ENCODE measurements at regions not wholly inside any gene's neighbourhood (a gene's known extent, or its start where the extent isn't known, plus 50 kb on each side); places are given as distances from the start of the nearest gene placed in this dataset.
A peak's percentile ranks its signal among the peaks of the same experiment; 100 is the strongest.

DNA sequence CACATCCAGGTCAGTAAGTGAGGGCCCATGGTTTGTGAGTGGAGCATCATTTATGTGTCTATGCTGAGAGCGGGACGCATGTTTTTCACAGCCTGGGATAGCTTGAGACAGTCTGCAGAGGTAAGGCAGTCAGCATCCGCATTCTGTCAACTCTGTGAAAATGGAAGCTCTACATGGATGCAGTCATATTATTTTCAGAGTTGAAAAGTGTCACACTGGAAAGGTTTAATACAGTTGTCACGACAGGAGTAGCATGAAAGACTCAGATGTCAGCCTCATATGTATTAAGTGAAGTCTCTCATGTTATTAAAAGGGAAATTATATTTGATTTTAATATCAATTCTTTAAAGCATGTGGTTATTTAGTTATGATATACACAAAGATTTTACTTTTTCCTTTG lies 436.9 kb upstream of the GYPC start:
- WGBS: 91% methylated on average over 4 of the region's 4 CpGs
- DNase-seq (ENCODE audit: low spot score): no peak
- Histone ChIP-seq H3K4me3 (ENCODE audit: low read depth in 1 of 3, low read length in 3 of 3) (no peak overlapping the region), H3K9me3 (ENCODE audit: control insufficient read depth in 4 of 4, low read length in 3 of 4) (no peaks in the 10 kb centered on the region), H3K27ac (ENCODE audit: low read depth in 1 of 2, low read length in 2 of 2) (no peak overlapping the region), H3K27me3 (ENCODE audit: control insufficient read depth in 4 of 4, insufficient read depth in 4 of 4, low read length in 3 of 4) (peaks cover 0 to 2% (median 0%) of the 10 kb centered on the region in 4 donors), H3K4me1 (ENCODE audit: control insufficient read depth in 4 of 4, insufficient read depth in 4 of 4, low read length in 3 of 4) (no peaks in the 10 kb centered on the region), H3K36me3 (ENCODE audit: control insufficient read depth in 4 of 4, insufficient read depth in 3 of 4, low read depth in 1 of 4, low read length in 3 of 4) (no peaks in the 10 kb centered on the region), H3K9ac (ENCODE audit: low read depth in 1 of 2, low read length in 2 of 2) (no peak overlapping the region)
- no peak for TF ChIP-seq RXRA (IDR thresholded peaks at IDR 0.05)
- TF ChIP-seq FOXA2 (IDR thresholded peaks at IDR 0.05): no peak
- TF ChIP-seq HNF4G (IDR thresholded peaks at IDR 0.05): no peak
- TF ChIP-seq, protein P1, sequence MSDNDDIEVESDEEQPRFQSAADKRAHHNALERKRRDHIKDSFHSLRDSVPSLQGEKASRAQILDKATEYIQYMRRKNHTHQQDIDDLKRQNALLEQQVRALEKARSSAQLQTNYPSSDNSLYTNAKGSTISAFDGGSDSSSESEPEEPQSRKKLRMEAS (IDR thresholded peaks at IDR 0.05): no peak
- no peak for TF ChIP-seq FOXA1 (IDR thresholded peaks at IDR 0.05)
- no peak for TF ChIP-seq TAF1 (conservative IDR thresholded peaks at IDR 0.05)
- TF ChIP-seq, protein P2, sequence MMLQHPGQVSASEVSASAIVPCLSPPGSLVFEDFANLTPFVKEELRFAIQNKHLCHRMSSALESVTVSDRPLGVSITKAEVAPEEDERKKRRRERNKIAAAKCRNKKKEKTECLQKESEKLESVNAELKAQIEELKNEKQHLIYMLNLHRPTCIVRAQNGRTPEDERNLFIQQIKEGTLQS (IDR thresholded peaks at IDR 0.05): no peak
- no peak for TF ChIP-seq JUND (IDR thresholded peaks at IDR 0.05)
- no peak for TF ChIP-seq NR2F2 (IDR thresholded peaks at IDR 0.05)

DNA sequence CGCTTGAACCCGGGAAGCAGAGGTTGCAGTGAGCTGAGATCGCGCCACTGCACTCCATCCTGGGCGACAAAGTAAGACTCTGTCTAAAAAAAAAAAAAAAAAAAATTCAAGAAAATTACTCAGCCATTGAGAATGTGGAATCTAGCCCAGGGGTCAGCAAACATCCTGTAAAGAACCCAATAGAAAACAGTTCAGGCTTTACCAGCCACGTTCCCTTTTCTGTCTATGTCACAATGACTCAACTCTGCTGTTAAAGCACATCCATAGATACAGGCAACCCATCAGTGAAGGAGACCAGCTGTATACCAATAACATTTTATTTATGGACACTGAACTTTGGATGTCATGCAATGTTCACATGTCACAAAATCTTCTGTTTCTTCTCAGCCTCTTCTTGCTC lies 435.6 kb upstream of the GYPC start:
- H3K9ac ChIP-seq (ENCODE audit: low read depth in 1 of 2, low read length in 2 of 2): no peak overlapping the region
- peaks cover 0 to 2% (median 0%) of the 10 kb centered on the region in 4 donors for H3K27me3 ChIP-seq (ENCODE audit: control insufficient read depth in 4 of 4, insufficient read depth in 4 of 4, low read length in 3 of 4)
- no peaks in the 10 kb centered on the region for H3K36me3 ChIP-seq (ENCODE audit: control insufficient read depth in 4 of 4, insufficient read depth in 3 of 4, low read depth in 1 of 4, low read length in 3 of 4)
- H3K27ac ChIP-seq (ENCODE audit: low read depth in 1 of 2, low read length in 2 of 2): no peak overlapping the region
- WGBS: 74% methylated on average over 6 of the region's 6 CpGs
- TF ChIP-seq EGR1 (IDR thresholded peaks at IDR 0.05; ENCODE audit: low read depth in 2 of 2) (no peak), JUND (IDR thresholded peaks at IDR 0.05) (peak in 1 of 2 donors; percentile 25), RXRA (IDR thresholded peaks at IDR 0.05) (peak in 1 of 2 donors; percentile 16), NR2F2 (IDR thresholded peaks at IDR 0.05) (peak; percentile 41)
- H3K9me3 ChIP-seq (ENCODE audit: control insufficient read depth in 4 of 4, low read length in 3 of 4): no peaks in the 10 kb centered on the region
- no peak overlapping the region for H3K4me3 ChIP-seq (ENCODE audit: low read depth in 1 of 3, low read length in 3 of 3)
- DNase-seq (ENCODE audit: low spot score): no peak
- no peaks in the 10 kb centered on the region for H3K4me1 ChIP-seq (ENCODE audit: control insufficient read depth in 4 of 4, insufficient read depth in 4 of 4, low read length in 3 of 4)

DNA sequence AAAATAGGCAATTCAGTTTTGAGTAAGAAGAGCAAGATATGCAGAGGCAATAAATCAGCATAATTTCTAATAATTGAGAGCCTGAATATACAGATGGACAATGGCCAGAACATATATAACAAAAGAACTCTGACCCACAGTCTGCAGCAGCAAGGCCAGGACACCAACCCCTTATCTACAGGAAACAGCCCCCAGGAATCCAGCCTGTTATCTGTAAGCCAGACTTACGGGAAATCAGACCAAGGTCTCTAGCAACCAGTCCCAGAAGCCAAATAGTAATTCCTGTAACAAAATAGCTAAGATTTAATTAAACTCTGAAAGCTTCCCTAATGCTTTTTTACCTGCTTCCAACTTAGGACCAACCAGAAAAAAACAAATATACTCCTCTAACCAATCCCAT lies 434.5 kb upstream of the GYPC start:
- 47% methylated on average over 1 of the region's 1 CpG for WGBS
- Histone ChIP-seq H3K27ac (ENCODE audit: low read depth in 1 of 2, low read length in 2 of 2) (no peak overlapping the region), H3K9me3 (ENCODE audit: control insufficient read depth in 4 of 4, low read length in 3 of 4) (no peaks in the 10 kb centered on the region), H3K36me3 (ENCODE audit: control insufficient read depth in 4 of 4, insufficient read depth in 3 of 4, low read depth in 1 of 4, low read length in 3 of 4) (no peaks in the 10 kb centered on the region), H3K4me3 (ENCODE audit: low read depth in 1 of 3, low read length in 3 of 3) (no peak overlapping the region), H3K27me3 (ENCODE audit: control insufficient read depth in 4 of 4, insufficient read depth in 4 of 4, low read length in 3 of 4) (peaks cover 0 to 2% (median 0%) of the 10 kb centered on the region in 4 donors), H3K9ac (ENCODE audit: low read depth in 1 of 2, low read length in 2 of 2) (no peak overlapping the region), H3K4me1 (ENCODE audit: control insufficient read depth in 4 of 4, insufficient read depth in 4 of 4, low read length in 3 of 4) (no peaks in the 10 kb centered on the region)
- TF ChIP-seq NR2F2 (IDR thresholded peaks at IDR 0.05) (peak; percentile 20), TAF1 (conservative IDR thresholded peaks at IDR 0.05) (no peak)
- TF ChIP-seq, protein P3, sequence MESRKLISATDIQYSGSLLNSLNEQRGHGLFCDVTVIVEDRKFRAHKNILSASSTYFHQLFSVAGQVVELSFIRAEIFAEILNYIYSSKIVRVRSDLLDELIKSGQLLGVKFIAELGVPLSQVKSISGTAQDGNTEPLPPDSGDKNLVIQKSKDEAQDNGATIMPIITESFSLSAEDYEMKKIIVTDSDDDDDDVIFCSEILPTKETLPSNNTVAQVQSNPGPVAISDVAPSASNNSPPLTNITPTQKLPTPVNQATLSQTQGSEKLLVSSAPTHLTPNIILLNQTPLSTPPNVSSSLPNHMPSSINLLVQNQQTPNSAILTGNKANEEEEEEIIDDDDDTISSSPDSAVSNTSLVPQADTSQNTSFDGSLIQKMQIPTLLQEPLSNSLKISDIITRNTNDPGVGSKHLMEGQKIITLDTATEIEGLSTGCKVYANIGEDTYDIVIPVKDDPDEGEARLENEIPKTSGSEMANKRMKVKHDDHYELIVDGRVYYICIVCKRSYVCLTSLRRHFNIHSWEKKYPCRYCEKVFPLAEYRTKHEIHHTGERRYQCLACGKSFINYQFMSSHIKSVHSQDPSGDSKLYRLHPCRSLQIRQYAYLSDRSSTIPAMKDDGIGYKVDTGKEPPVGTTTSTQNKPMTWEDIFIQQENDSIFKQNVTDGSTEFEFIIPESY (IDR thresholded peaks at IDR 0.05): no peak
- DNase-seq (ENCODE audit: low spot score): no peak

DNA sequence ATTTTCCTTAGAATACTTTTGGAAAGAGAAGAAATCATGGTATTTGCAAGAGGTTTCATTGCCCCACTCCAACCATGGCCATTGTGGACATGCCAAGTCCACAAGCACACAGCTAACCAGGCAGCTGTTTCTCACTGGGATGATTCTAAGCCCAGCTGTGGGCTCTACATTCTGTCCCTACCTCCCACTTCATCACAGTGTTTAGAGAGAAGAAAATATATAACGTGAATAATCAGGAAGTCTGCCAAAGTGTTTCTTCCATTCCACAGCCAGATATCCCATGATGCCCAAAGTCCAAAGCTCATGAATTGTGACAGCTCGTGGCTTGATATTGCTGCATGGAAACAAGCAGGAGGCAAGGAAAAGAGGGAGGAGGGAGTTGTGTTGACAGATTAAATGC lies 433.7 kb upstream of the GYPC start:
- WGBS: 22% methylated on average over 2 of the region's 2 CpGs
- no peak overlapping the region for H3K4me3 ChIP-seq (ENCODE audit: low read depth in 1 of 3, low read length in 3 of 3)
- no peaks in the 10 kb centered on the region for H3K4me1 ChIP-seq (ENCODE audit: control insufficient read depth in 4 of 4, insufficient read depth in 4 of 4, low read length in 3 of 4)
- H3K9ac ChIP-seq (ENCODE audit: low read depth in 1 of 2, low read length in 2 of 2): no peak overlapping the region
- no peak overlapping the region for H3K27ac ChIP-seq (ENCODE audit: low read depth in 1 of 2, low read length in 2 of 2)
- H3K36me3 ChIP-seq (ENCODE audit: control insufficient read depth in 4 of 4, insufficient read depth in 3 of 4, low read depth in 1 of 4, low read length in 3 of 4): no peaks in the 10 kb centered on the region
- peak in 1 of 2 donors; percentile 38 for TF ChIP-seq HNF4A (conservative IDR thresholded peaks at IDR 0.05)
- TF ChIP-seq YY1 (IDR thresholded peaks at IDR 0.05): no peak
- no peak for TF ChIP-seq FOXA2 (IDR thresholded peaks at IDR 0.05)
- TF ChIP-seq GABPA (IDR thresholded peaks at IDR 0.05 in 1 of 2, conservative IDR thresholded peaks at IDR 0.05 in 1 of 2): no peak
- DNase-seq (ENCODE audit: low spot score): no peak
- peaks cover 0 to 2% (median 0%) of the 10 kb centered on the region in 4 donors for H3K27me3 ChIP-seq (ENCODE audit: control insufficient read depth in 4 of 4, insufficient read depth in 4 of 4, low read length in 3 of 4)
- H3K9me3 ChIP-seq (ENCODE audit: control insufficient read depth in 4 of 4, low read length in 3 of 4): no peaks in the 10 kb centered on the region
